GM13977 (cell line): ENCODE measurements at regions not wholly inside any gene's neighbourhood (a gene's known extent, or its start where the extent isn't known, plus 50 kb on each side); places are given as distances from the start of the nearest gene placed in this dataset.
"Not testable (repeated sequence)": the region's sequence is repeated elsewhere in the genome, so short reads cannot be mapped to it uniquely, and the experiment has no call there.

Experiments
- DNase-seq: peaks from one replicate; pipeline ENCODE4 v3.0.0; 2012; ENCODE audit warnings: low spot score
- CTCF ChIP-seq: IDR thresholded peaks from 2 replicates; pipeline ENCODE4 v1.5.1; 2012; ENCODE audit warnings: mild to moderate bottlenecking, control low read depth; ENCODE audit not compliant: insufficient read depth; ENCODE audit errors: extremely low read depth, missing control alignments
- in situ Hi-C: fragments of 300-500 bp; cut with MboI; formaldehyde crosslinking; loops from one replicate; pipeline ENCODE4 v1.12.0; 2022; ENCODE audit warnings: low sequenced_read_pairs, low pct_unique_long_range_greater_than_20kb, mixed read lengths, inconsistent platforms; ENCODE audit not compliant: unreplicated experiment

- TF ChIP-seq CTCF: no peak
- DNase-seq: no peak
- in situ Hi-C loops: no loop called here
Measured at GRCh38 chr7:12927635-12928434, 240.4 kb downstream of the ARL4A start.

- DNase-seq: no peak
- in situ Hi-C loops: no loop called here
- no peak for TF ChIP-seq CTCF
Measured at GRCh38 chr7:12929476-12930140, 242.2 kb downstream of the ARL4A start.

- in situ Hi-C loops: no loop called here
- no peak for TF ChIP-seq CTCF
- DNase-seq: no peak
Measured at GRCh38 chr7:12930534-12930933, 243.1 kb downstream of the ARL4A start.

- in situ Hi-C loops, DNase-seq: not testable (repeated sequence)
Measured at GRCh38 chr7:12931465-12931864, 244.0 kb downstream of the ARL4A start.

GRCh38 chr7:12939694-12940093, 252.3 kb downstream of the ARL4A start:
- in situ Hi-C loops: no loop called here
- no peak for TF ChIP-seq CTCF
- DNase-seq: no peak

GRCh38 chr7:12941512-12941911, 254.1 kb downstream of the ARL4A start:
- no peak for TF ChIP-seq CTCF
- in situ Hi-C loops: no loop called here
- DNase-seq: no peak

GRCh38 chr7:12942609-12943008, 255.2 kb downstream of the ARL4A start:
- in situ Hi-C loops: no loop called here
- TF ChIP-seq CTCF: no peak

More at GRCh38 chr7:12942609-12943008, 255.2 kb downstream of the ARL4A start:
- no peak for DNase-seq
